HT1080 (cell line): ENCODE measurements at regions not wholly inside any gene's neighbourhood (a gene's known extent, or its start where the extent isn't known, plus 50 kb on each side); places are given as distances from the start of the nearest gene placed in this dataset.
A peak's percentile ranks its signal among the peaks of the same experiment; 100 is the strongest.

ENCODE experiments used
- DNase-seq: peaks from one replicate; pipeline ENCODE4 v3.0.0-alpha.2; 2015; ENCODE audit warnings: low read depth

GRCh38 chr4:89551191-89551590, 243.6 kb upstream of the GPRIN3 start:
- no peak for DNase-seq

- DNase-seq, result no peak
Measured at GRCh38 chr4:89549907-89550306, 242.3 kb upstream of the GPRIN3 start.

- no peak for DNase-seq
Measured at GRCh38 chr4:89545315-89545714, 237.7 kb upstream of the GPRIN3 start.

GRCh38 chr4:89541998-89542397, 234.4 kb upstream of the GPRIN3 start:
- DNase-seq, result no peak

- peak; percentile 42 for DNase-seq
Measured at GRCh38 chr4:89539797-89540711, 232.5 kb upstream of the GPRIN3 start.

GRCh38 chr4:89539374-89539773, 231.8 kb upstream of the GPRIN3 start:
- peak; percentile 18 for DNase-seq

GRCh38 chr4:89538886-89539285, 231.3 kb upstream of the GPRIN3 start:
- no peak for DNase-seq

- no peak for DNase-seq
Measured at GRCh38 chr4:89538171-89538570, 230.6 kb upstream of the GPRIN3 start.

- no peak for DNase-seq
Measured at GRCh38 chr4:89537281-89537680, 229.7 kb upstream of the GPRIN3 start.

- DNase-seq, result no peak
Measured at GRCh38 chr4:89535251-89535650, 227.7 kb upstream of the GPRIN3 start.

- DNase-seq, result no peak
Measured at GRCh38 chr4:89534356-89534755, 226.8 kb upstream of the GPRIN3 start.

- no peak for DNase-seq
Measured at GRCh38 chr4:89531932-89532640, 224.5 kb upstream of the GPRIN3 start.

GRCh38 chr4:89528526-89529133, 221.0 kb upstream of the GPRIN3 start:
- DNase-seq, result no peak

- no peak for DNase-seq
Measured at GRCh38 chr4:89521826-89522225, 214.2 kb upstream of the GPRIN3 start.

- no peak for DNase-seq
Measured at GRCh38 chr4:89519771-89520320, 212.2 kb upstream of the GPRIN3 start.

- no peak for DNase-seq
Measured at GRCh38 chr4:89518259-89518658, 210.7 kb upstream of the GPRIN3 start.

GRCh38 chr4:89514811-89515210, 207.2 kb upstream of the GPRIN3 start:
- no peak for DNase-seq

- no peak for DNase-seq
Measured at GRCh38 chr4:89511776-89512175, 204.2 kb upstream of the GPRIN3 start.

- peak; percentile 2 for DNase-seq
Measured at GRCh38 chr4:89509708-89510281, 202.2 kb upstream of the GPRIN3 start.

GRCh38 chr4:89506866-89507491, 199.4 kb upstream of the GPRIN3 start:
- no peak for DNase-seq

- DNase-seq, result no peak
Measured at GRCh38 chr4:89502581-89502980, 195.0 kb upstream of the GPRIN3 start.
